Ishikawa (cell line): ENCODE measurements at regions not wholly inside any gene's neighbourhood (a gene's known extent, or its start where the extent isn't known, plus 50 kb on each side); places are given as distances from the start of the nearest gene placed in this dataset.

Source experiments
- EP300 ChIP-seq: IDR thresholded peaks from 2 replicates; pipeline ENCODE4 v1.6.1; 2012; ENCODE audit warnings: borderline replicate concordance
- NFIC ChIP-seq: IDR thresholded peaks from 2 replicates; pipeline ENCODE4 v1.6.1; 2012

GRCh38 chr3:124281453-124282316, 289.8 kb upstream of the ROPN1 start:
- no peak for TF ChIP-seq NFIC
- no peak for TF ChIP-seq EP300
